Calu3 (cell line): ENCODE measurements at regions not wholly inside any gene's neighbourhood (a gene's known extent, or its start where the extent isn't known, plus 50 kb on each side); places are given as distances from the start of the nearest gene placed in this dataset.

Experiments used
- BruUV-seq: library from RNA; stranded (reverse); fragments of 400-500 nt; replicated peaks from 2 replicates; lab custom pipeline; 2021; lab: Mats Ljungman, UMichigan
- CTCF ChIA-PET: fragments of 300-600 bp; sonication (Branson Sonifier 250); formaldehyde crosslinking; loops from one replicate; lab custom pipeline; 2022; ENCODE audit warnings: antibody characterized with exemption; lab: Charles Lee
- DNase-seq: peaks from one replicate; pipeline ENCODE4 v3.0.0; 2022
- H3K27ac Mint-ChIP-seq: one replicate; pipeline ENCODE4 v1.8.0; 2022; ENCODE audit warnings: mixed read lengths; ENCODE audit not compliant: unreplicated experiment
- H3K27me3 Mint-ChIP-seq: one replicate; pipeline ENCODE4 v1.8.0; 2022; ENCODE audit warnings: mixed read lengths; ENCODE audit not compliant: unreplicated experiment
- H3K36me3 Mint-ChIP-seq: one replicate; pipeline ENCODE4 v1.8.0; 2022; ENCODE audit warnings: mild to moderate bottlenecking, moderate library complexity, mixed read lengths; ENCODE audit not compliant: insufficient read depth, unreplicated experiment
- H3K4me1 Mint-ChIP-seq: one replicate; pipeline ENCODE4 v1.8.0; 2022; ENCODE audit warnings: mild to moderate bottlenecking, low read depth, mixed read lengths; ENCODE audit not compliant: unreplicated experiment
- H3K4me3 Mint-ChIP-seq: one replicate; pipeline ENCODE4 v1.8.0; 2022; ENCODE audit warnings: mild to moderate bottlenecking, low read depth, moderate library complexity, mixed read lengths; ENCODE audit not compliant: unreplicated experiment
- H3K9me3 Mint-ChIP-seq: one replicate; pipeline ENCODE4 v1.8.0; 2022; ENCODE audit warnings: low read depth, mixed read lengths; ENCODE audit not compliant: unreplicated experiment
- CTCF ChIP-seq: fragments of 200-600 bp; IDR thresholded peaks from one replicate; pipeline ENCODE4 v1.8.0; 2022; ENCODE audit warnings: antibody characterized with exemption; ENCODE audit not compliant: unreplicated experiment
- intact Hi-C: fragments of 100-400 bp; cut with micrococcal nuclease; formaldehyde crosslinking; loops from one replicate; pipeline ENCODE4 v1.10.0; 2022; ENCODE audit not compliant: unreplicated experiment

- peaks cover 31% of the 10 kb centered on the region for H3K4me1 Mint-ChIP-seq
- no peak overlapping the region for H3K4me3 Mint-ChIP-seq
Observed at GRCh38 chr22:27490080-27490479, 311.5 kb downstream of the MN1 start.

GRCh38 chr22:27491888-27492287, 309.7 kb downstream of the MN1 start:
- no peak overlapping the region for H3K27ac Mint-ChIP-seq
- H3K4me1 Mint-ChIP-seq: peaks cover 31% of the 10 kb centered on the region
- intact Hi-C loops: no loop called here
- no peaks in the 10 kb centered on the region for H3K27me3 Mint-ChIP-seq
- no peak overlapping the region for H3K4me3 Mint-ChIP-seq
- TF ChIP-seq CTCF: no peak
- CTCF ChIA-PET: no interaction called here
- H3K36me3 Mint-ChIP-seq: no peaks in the 10 kb centered on the region
- BruUV-seq: no TSS peak
- DNase-seq: no peak
- no peaks in the 10 kb centered on the region for H3K9me3 Mint-ChIP-seq

More at GRCh38 chr22:27490080-27490479, 311.5 kb downstream of the MN1 start:
- DNase-seq: no peak
- intact Hi-C loops: no loop called here
- H3K27ac Mint-ChIP-seq: no peak overlapping the region
- no peak for TF ChIP-seq CTCF
- H3K36me3 Mint-ChIP-seq: no peaks in the 10 kb centered on the region
- CTCF ChIA-PET: no interaction called here
- no TSS peak for BruUV-seq
- no peaks in the 10 kb centered on the region for H3K9me3 Mint-ChIP-seq
- no peaks in the 10 kb centered on the region for H3K27me3 Mint-ChIP-seq

- BruUV-seq: no TSS peak
- Mint-ChIP-seq H3K9me3 (no peaks in the 10 kb centered on the region), H3K36me3 (no peaks in the 10 kb centered on the region), H3K27ac (no peak overlapping the region), H3K4me3 (no peak overlapping the region), H3K27me3 (no peaks in the 10 kb centered on the region), H3K4me1 (peaks cover 26% of the 10 kb centered on the region)
- no peak for DNase-seq
- intact Hi-C loops: no loop called here
- no peak for TF ChIP-seq CTCF
- CTCF ChIA-PET: interaction anchor here (0.6 kb wide), 1 partner anchor 602 kb away, joined by 3 read pairs; no protein-coding TSS in a partner anchor
Observed at GRCh38 chr22:27492566-27493201, 308.9 kb downstream of the MN1 start.

GRCh38 chr22:27493796-27494195, 307.8 kb downstream of the MN1 start:
- intact Hi-C loops: no loop called here
- H3K36me3 Mint-ChIP-seq: no peaks in the 10 kb centered on the region
- CTCF ChIA-PET: no interaction called here
- no peak overlapping the region for H3K27ac Mint-ChIP-seq
- no peak for TF ChIP-seq CTCF
- H3K9me3 Mint-ChIP-seq: no peaks in the 10 kb centered on the region
- H3K27me3 Mint-ChIP-seq: no peaks in the 10 kb centered on the region
- no peak overlapping the region for H3K4me3 Mint-ChIP-seq
- no peak for DNase-seq
- peaks cover 14% of the 10 kb centered on the region for H3K4me1 Mint-ChIP-seq
- BruUV-seq: no TSS peak
